ENCODE measurements at regions not wholly inside any gene's neighbourhood (a gene's known extent, or its start where the extent isn't known, plus 50 kb on each side); places are given as distances from the start of the nearest gene placed in this dataset.
"Not testable (repeated sequence)": the region's sequence is repeated elsewhere in the genome, so short reads cannot be mapped to it uniquely, and the experiment has no call there.

DNA sequence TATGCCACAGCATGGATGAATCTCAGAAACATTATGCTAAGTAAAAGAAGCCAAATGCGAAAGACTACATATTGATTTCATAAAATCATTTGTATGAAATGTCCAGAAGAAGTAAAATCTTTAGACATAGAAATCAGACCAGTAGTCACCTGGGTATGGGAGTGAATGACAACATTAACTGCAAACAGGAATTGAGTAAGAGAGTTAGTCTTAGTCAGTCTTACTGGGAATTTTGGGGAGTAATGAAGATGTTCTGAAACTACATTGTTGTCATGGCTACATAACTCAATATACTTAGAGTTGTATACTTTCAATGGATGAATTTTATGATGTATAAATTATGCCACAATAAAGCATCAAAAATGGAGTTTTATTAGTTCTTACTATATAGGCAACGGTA, 107.8 kb upstream of the CHORDC1 start:
- no peak for DNase-seq

DNA sequence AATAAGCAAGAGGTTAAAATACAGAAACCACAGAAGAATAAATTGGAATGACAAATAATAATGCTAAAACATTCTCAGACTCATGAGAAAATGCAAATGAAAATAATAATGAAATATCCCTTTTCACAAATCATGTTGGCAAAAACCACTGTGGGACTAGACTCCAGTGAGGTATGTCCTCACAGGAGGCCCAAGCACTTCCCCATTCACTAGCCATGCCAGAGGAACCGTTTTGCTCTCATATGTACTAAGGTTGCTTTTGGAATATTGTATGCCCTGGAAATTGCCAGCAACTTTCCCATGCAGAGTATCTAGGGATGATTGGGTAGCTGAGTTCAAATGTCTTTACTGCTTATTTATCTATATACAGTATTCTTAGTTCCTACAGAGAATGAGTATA, 106.2 kb upstream of the CHORDC1 start:
- DNase-seq = no peak

- no peak for DNase-seq
Observed at GRCh38 chr11:90326647-90327046, 103.8 kb upstream of the CHORDC1 start.

DNA sequence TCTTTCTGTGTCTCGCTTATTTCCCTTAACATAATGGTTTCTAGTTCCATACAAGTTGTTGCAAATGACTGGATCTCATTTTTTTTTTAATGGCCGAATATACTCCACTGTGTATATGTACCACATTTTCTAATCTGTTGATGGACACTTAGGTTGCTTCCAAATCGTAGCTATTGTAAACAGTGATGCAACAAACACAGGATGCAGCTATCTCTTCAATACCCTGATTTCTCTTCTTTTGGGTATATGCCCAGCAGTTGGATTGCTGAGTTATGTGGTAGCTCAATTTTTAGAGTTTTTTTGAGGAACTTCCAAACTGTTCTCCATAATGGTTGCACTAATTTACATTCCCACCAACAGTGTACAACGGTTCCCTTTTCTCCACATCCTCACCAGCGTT, 100.4 kb upstream of the CHORDC1 start:
- no peak for DNase-seq

DNA sequence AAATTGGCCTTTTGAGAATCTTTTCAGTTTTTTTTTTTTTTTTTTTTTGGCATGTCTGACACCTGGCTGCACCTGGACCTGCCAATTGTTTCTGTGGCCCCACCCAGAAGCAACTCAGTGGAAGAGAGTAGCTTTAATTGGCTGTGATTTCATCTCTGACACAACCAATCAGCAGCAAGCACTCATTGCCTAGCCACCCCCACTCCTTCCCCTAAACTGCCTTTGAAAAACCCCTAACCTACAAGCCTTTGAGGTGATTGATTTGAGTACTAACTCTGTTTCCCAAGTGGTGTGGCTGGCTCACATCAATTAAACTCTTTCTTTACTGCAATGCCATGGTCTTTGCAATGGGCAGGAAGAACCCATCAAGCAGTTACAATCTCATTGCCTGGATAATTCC, 98.2 kb upstream of the CHORDC1 start:
- DNase-seq = no peak

GRCh38 chr11:90318651-90319050, 95.8 kb upstream of the CHORDC1 start:
- no peak for DNase-seq

DNA sequence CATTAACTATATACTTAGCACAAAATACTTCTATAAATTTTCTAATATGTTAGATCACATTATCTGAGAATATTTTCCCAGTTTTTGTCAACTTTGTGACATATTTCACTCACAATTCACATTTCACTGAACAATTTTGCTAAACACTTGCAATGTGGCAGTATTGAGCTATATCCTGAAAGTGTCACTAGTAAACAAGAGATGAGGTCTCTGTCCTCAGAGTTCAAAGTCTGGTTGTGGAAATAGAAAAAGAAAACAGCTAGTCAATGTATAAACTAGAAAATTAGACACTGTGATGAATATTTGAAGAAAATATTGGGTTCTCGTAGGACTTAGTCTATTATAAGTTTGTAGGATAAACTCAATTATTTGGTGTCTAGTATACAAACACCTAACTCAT, 87.4 kb upstream of the CHORDC1 start:
- DNase-seq = no peak

- DNase-seq = no peak
Observed at GRCh38 chr11:90309693-90310092, 86.8 kb upstream of the CHORDC1 start.

DNA sequence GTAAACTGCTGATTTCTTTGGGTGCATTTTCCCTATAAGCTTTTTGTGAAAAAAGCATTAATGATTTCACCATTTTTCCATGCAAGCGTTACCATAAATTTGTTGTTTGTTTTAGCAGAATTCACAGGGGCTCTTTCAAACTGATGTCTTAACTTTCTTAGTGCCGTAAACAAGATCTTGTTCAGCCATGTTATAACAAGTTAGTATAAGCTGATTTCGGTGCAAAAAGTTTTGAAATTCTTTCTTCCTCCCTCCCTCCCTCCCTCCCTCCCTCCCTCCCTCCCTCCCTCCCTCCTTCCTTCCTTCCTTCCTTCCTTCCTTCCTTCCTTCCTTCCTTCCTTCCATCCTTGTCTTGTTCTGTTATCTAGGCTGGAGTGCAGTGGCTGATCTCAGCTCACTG, 71.7 kb upstream of the CHORDC1 start:
- DNase-seq = no peak

DNA sequence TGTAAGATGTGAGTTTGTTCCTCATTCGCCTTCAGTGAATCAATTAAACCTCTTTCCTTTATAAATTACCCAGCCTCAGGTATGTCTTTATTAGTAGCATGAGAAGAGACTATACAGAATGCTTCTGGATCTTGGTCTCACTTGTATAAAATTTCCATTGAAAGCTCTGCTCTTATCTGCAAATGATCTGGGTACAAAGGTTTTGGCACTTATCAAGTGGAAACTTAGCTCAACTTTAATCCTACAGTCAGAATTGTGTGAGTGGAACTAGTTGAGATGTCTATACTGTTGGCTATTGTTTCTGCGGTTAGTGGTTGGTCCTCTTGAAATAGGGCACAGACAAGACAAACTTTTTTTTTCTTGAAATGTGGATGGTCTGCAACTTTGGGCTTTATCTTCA, 71.2 kb upstream of the CHORDC1 start:
- DNase-seq = no peak

- DNase-seq = peak; percentile 3
Observed at GRCh38 chr11:90288212-90288821, 65.5 kb upstream of the CHORDC1 start.

GRCh38 chr11:90286640-90287039, 63.8 kb upstream of the CHORDC1 start:
- DNase-seq = no peak

DNA sequence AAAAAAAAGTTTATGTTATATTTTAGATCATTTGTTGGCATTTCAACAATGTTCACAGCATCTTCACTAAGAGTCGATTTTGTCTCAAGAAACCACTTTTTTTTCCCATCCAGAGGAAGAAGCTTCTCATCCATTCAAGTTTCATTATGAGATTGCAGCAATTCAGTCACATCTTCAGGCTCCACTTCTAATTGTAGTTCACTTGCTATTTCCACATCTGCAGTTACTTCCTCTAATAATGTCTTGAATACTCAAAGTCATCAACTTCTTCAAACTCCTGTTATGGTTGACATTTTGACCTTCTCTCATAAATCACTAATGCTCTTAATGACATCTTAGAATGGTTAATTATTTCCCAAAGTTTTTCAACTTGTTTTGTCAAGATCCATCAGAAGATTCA, 61.3 kb upstream of the CHORDC1 start:
- DNase-seq = no peak

DNA sequence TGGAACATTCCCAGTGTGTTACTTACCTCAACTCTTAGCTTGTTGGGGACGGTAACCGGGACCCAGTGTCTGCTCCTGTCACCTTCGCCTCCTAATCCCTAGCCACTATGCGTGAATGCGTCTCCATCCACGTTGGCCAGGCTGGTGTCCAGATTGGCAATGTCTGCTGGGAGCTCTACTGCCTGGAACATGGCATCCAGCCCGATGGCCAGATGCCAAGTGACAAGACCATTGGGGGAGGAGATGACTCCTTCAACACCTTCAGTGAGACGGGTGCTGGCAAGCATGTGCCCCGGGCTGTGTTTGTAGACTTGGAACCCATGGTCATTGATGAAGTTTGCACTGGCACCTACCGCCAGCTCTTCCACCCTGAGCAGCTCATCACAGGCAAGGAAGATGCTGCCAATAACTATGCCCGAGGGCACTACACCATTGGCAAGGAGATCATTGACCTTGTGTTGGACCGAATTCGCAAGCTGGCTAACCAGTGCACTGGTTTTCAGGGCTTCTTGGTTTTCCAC, 59.8 kb upstream of the CHORDC1 start:
- DNase-seq = not testable (repeated sequence)

GRCh38 chr11:90274362-90274761, 51.5 kb upstream of the CHORDC1 start:
- DNase-seq = no peak

Measured in fibroblast of skin of right quadriceps (primary cell).